ENCODE measurements at regions not wholly inside any gene's neighbourhood (a gene's known extent, or its start where the extent isn't known, plus 50 kb on each side); places are given as distances from the start of the nearest gene placed in this dataset.
A peak's percentile ranks its signal among the peaks of the same experiment; 100 is the strongest.

DNA sequence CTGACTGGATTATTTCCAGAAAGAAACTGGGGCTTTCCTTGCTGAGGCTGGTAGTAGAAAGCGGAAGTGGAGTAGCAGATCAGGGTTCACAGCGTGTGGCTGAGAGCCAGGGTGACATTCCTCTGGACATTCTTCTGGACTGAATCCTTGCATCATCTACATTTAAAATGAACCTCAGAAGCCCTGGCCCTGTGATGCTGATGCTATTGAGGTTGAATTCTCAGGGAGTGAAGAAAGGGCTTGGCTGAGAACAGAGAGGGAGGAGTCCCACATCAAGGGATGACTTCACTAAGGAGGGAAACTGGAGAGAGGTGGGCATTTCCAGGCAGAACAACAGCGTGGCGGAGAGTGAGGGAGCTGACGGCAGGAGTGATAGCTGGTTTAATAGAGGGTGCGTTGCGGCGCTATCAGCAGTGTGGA is 102.3 kb upstream of the LMO4 start:
- Histone ChIP-seq H3K4me2 (peak overlapping the region; percentile 62), H3K79me2 (ENCODE audit: low read depth) (no peaks in the 10 kb centered on the region), H3K4me3 (0 out of 2 replicates have a peak overlapping the region, but pooled peaks have one; percentile 10), H3K9me2 (ENCODE audit: insufficient read depth) (no peaks in the 10 kb centered on the region), H2AFZ (0 out of 2 replicates have a peak overlapping the region, but pooled peaks have one; percentile 10), H4K20me1 (ENCODE audit: insufficient read depth) (no peaks in the 10 kb centered on the region), H3K9me3 (ENCODE audit: insufficient read depth, low read depth) (no peaks in the 10 kb centered on the region; the same call in 1 of the 2 replicates), H3K27ac (peak overlapping the region; percentile 90), H3K27me3 (ENCODE audit: insufficient read depth, low read depth) (no peaks in the 10 kb centered on the region), H3F3A (ENCODE audit: insufficient read depth, low read depth) (peaks cover 33% of the 10 kb centered on the region), H3K4me1 (replicated peaks; ENCODE audit: insufficient read depth) (peaks cover 43% of the 10 kb centered on the region), H3K36me3 (ENCODE audit: low read depth) (no peaks in the 10 kb centered on the region)
- intact Hi-C loops (cut with micrococcal nuclease; ENCODE audit: unreplicated experiment): loop anchor here (1.0 to 2.0 kb wide), 3 partner anchors 25 to 104 kb away; no protein-coding TSS in a partner anchor
- no TSS peak for BruUV-seq (replicated peaks)
- DNase-seq: peak; percentile 84 to 98
- no peak for TF ChIP-seq EZH2 (IDR thresholded peaks at IDR 0.05; ENCODE audit: low read depth)
- TF ChIP-seq, protein P1, sequence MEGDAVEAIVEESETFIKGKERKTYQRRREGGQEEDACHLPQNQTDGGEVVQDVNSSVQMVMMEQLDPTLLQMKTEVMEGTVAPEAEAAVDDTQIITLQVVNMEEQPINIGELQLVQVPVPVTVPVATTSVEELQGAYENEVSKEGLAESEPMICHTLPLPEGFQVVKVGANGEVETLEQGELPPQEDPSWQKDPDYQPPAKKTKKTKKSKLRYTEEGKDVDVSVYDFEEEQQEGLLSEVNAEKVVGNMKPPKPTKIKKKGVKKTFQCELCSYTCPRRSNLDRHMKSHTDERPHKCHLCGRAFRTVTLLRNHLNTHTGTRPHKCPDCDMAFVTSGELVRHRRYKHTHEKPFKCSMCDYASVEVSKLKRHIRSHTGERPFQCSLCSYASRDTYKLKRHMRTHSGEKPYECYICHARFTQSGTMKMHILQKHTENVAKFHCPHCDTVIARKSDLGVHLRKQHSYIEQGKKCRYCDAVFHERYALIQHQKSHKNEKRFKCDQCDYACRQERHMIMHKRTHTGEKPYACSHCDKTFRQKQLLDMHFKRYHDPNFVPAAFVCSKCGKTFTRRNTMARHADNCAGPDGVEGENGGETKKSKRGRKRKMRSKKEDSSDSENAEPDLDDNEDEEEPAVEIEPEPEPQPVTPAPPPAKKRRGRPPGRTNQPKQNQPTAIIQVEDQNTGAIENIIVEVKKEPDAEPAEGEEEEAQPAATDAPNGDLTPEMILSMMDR (conservative IDR thresholded peaks at IDR 0.05): no peak
- ChIA-PET CTCF (interaction anchor here (0.6 to 1.0 kb wide), 2 partner anchors 76 to 418 kb away, joined by 3 read pairs; no protein-coding TSS in a partner anchor), POLR2A (ENCODE audit: unreplicated experiment) (interaction anchor here (0.6 kb wide), 1 partner anchor 17 kb away, joined by 3 read pairs; no protein-coding TSS in a partner anchor)

GRCh38 chr1:87227651-87228050 is 101.0 kb upstream of the LMO4 start:
- H3K4me1 ChIP-seq (replicated peaks; ENCODE audit: insufficient read depth): peaks cover 39% of the 10 kb centered on the region
- DNase-seq: no peak
- no peaks in the 10 kb centered on the region for H3K9me2 ChIP-seq (ENCODE audit: insufficient read depth)
- peaks cover 30% of the 10 kb centered on the region for H3F3A ChIP-seq (ENCODE audit: insufficient read depth, low read depth)
- H3K36me3 ChIP-seq (ENCODE audit: low read depth): no peaks in the 10 kb centered on the region
- H3K4me3 ChIP-seq: no peak overlapping the region
- no TSS peak for BruUV-seq (replicated peaks)
- H3K27me3 ChIP-seq (ENCODE audit: insufficient read depth, low read depth): no peaks in the 10 kb centered on the region
- H3K27ac ChIP-seq: no peak overlapping the region
- no peak overlapping the region for H2AFZ ChIP-seq
- H4K20me1 ChIP-seq (ENCODE audit: insufficient read depth): no peaks in the 10 kb centered on the region
- no peaks in the 10 kb centered on the region; the same call in 1 of the 2 replicates for H3K9me3 ChIP-seq (ENCODE audit: insufficient read depth, low read depth)
- CTCF ChIA-PET: no interaction called here
- TF ChIP-seq, protein P1 (conservative IDR thresholded peaks at IDR 0.05): no peak
- TF ChIP-seq EZH2 (IDR thresholded peaks at IDR 0.05; ENCODE audit: low read depth): no peak
- POLR2A ChIA-PET (ENCODE audit: unreplicated experiment): no interaction called here
- no peaks in the 10 kb centered on the region for H3K79me2 ChIP-seq (ENCODE audit: low read depth)
- H3K4me2 ChIP-seq: no peak overlapping the region
- intact Hi-C loops (cut with micrococcal nuclease; ENCODE audit: unreplicated experiment): loop anchor here (2.0 kb wide), 1 partner anchor 77 kb away; no protein-coding TSS in a partner anchor

DNA sequence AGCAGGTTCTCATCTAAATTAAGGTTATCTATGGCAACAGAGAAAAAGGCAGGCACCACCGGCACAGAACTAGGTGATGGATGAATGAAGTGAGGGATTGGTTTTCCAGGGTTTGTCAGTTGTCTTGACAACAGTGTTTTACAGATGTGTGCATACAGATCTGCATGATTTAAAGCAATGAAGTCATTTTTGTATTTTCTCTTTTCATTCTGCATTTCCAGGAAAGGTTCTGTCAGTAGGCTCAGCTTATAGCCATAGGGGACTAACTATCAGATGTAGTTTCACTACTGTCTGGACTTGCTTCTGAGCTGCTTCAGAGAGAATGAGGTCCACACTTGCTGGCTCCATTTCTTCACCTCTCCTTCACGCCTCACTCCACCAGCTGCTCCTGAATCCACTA is 98.2 kb upstream of the LMO4 start:
- H3K4me1 ChIP-seq (replicated peaks; ENCODE audit: insufficient read depth): peaks cover 17% of the 10 kb centered on the region

More for the DNA sequence above, 98.2 kb upstream of the LMO4 start:
- peaks cover 18% of the 10 kb centered on the region for H3F3A ChIP-seq (ENCODE audit: insufficient read depth, low read depth)
- no peaks in the 10 kb centered on the region for H3K27me3 ChIP-seq (ENCODE audit: insufficient read depth, low read depth)
- no peak overlapping the region for H3K4me3 ChIP-seq
- no peaks in the 10 kb centered on the region for H3K9me2 ChIP-seq (ENCODE audit: insufficient read depth)
- H3K36me3 ChIP-seq (ENCODE audit: low read depth): no peaks in the 10 kb centered on the region
- TF ChIP-seq, protein P1 (conservative IDR thresholded peaks at IDR 0.05): no peak
- no peak overlapping the region for H3K4me2 ChIP-seq
- no peaks in the 10 kb centered on the region for H4K20me1 ChIP-seq (ENCODE audit: insufficient read depth)
- H3K79me2 ChIP-seq (ENCODE audit: low read depth): no peaks in the 10 kb centered on the region
- no peak overlapping the region for H2AFZ ChIP-seq
- POLR2A ChIA-PET (ENCODE audit: unreplicated experiment): no interaction called here
- H3K9me3 ChIP-seq (ENCODE audit: insufficient read depth, low read depth): no peaks in the 10 kb centered on the region
- DNase-seq: no peak
- CTCF ChIA-PET: no interaction called here
- intact Hi-C loops (cut with micrococcal nuclease; ENCODE audit: unreplicated experiment): no loop called here
- H3K27ac ChIP-seq: no peak overlapping the region
- BruUV-seq (replicated peaks): no TSS peak
